ENCODE measurements at regions not wholly inside any gene's neighbourhood (a gene's known extent, or its start where the extent isn't known, plus 50 kb on each side); places are given as distances from the start of the nearest gene placed in this dataset.
"Not testable (repeated sequence)": the region's sequence is repeated elsewhere in the genome, so short reads cannot be mapped to it uniquely, and the experiment has no call there.

DNA sequence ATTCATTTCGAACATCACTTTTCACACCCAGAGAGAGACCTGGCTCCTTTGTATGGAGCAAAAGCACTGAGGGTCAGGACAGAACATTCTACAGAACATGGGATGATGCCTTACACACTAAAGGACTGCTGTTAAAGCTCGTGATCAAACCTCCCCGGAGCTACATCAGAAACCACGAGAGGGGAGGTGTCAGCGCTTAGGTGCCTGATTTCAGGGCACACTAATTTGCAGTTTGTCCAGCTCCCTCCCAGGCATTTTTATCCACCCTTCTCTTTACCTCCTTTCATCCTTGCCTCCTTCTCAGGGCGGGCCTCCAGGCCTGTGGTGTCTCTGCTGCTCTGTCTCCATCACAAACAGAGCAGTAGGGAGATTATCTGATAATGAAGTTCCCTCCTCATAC lies 127.5 kb downstream of the VPREB1 start:
- TF ChIP-seq, protein P1, sequence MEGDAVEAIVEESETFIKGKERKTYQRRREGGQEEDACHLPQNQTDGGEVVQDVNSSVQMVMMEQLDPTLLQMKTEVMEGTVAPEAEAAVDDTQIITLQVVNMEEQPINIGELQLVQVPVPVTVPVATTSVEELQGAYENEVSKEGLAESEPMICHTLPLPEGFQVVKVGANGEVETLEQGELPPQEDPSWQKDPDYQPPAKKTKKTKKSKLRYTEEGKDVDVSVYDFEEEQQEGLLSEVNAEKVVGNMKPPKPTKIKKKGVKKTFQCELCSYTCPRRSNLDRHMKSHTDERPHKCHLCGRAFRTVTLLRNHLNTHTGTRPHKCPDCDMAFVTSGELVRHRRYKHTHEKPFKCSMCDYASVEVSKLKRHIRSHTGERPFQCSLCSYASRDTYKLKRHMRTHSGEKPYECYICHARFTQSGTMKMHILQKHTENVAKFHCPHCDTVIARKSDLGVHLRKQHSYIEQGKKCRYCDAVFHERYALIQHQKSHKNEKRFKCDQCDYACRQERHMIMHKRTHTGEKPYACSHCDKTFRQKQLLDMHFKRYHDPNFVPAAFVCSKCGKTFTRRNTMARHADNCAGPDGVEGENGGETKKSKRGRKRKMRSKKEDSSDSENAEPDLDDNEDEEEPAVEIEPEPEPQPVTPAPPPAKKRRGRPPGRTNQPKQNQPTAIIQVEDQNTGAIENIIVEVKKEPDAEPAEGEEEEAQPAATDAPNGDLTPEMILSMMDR (IDR thresholded peaks at IDR 0.05; ENCODE audit: low read depth, low read length, missing control alignments) = no peak
- H3K4me3 ChIP-seq (ENCODE audit: low read depth, low read length) = no peak overlapping the region
- DNase-seq (ENCODE audit: low read depth) = no peak
- in situ Hi-C loops (cut with HindIII; ENCODE audit: low sequenced_read_pairs) = no loop called here

- no peak overlapping the region for H3K4me3 ChIP-seq (ENCODE audit: low read depth, low read length)
- in situ Hi-C loops (cut with HindIII; ENCODE audit: low sequenced_read_pairs) = no loop called here
- DNase-seq (ENCODE audit: low read depth) = no peak
- TF ChIP-seq, protein P1 (IDR thresholded peaks at IDR 0.05; ENCODE audit: low read depth, low read length, missing control alignments) = no peak
Observed at GRCh38 chr22:22374163-22374562, 129.6 kb downstream of the VPREB1 start.

GRCh38 chr22:22374579-22374978 lies 130.0 kb downstream of the VPREB1 start:
- in situ Hi-C loops (cut with HindIII; ENCODE audit: low sequenced_read_pairs) = no loop called here
- TF ChIP-seq, protein P1 (IDR thresholded peaks at IDR 0.05; ENCODE audit: low read depth, low read length, missing control alignments) = no peak
- no peak overlapping the region for H3K4me3 ChIP-seq (ENCODE audit: low read depth, low read length)
- no peak for DNase-seq (ENCODE audit: low read depth)

DNA sequence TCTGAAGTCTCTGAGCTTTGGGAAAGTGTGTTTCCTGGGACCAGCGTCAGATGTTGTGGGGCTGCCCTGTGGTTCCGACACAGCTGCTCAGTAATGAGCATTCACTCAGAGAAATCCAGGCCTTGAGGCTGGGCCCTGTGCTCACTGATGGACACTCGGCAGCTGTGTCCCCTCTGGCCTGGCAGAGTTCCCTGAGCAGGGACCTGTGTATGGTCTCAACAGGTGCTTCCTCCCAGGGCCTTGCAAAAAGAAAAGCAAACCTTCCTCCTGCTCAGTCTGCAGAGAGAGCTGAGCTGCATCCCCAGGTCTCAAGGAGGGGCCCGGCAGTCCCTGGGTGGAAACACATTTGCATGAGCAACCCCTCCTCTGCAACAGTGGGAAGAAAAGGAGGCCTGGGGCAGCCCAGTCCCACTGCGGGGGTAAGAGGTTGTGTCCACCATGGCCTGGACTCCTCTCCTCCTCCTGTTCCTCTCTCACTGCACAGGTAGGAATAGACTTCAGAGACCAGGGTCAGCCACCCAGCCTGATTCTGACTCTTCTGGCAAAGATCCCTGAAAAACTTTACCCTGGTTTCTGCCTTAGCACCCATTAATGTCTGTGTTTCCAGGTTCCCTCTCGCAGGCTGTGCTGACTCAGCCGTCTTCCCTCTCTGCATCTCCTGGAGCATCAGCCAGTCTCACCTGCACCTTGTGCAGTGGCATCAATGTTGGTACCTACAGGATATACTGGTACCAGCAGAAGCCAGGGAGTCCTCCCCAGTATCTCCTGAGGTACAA lies 131.2 kb downstream of the VPREB1 start:
- DNase-seq (ENCODE audit: low read depth) = no peak
- TF ChIP-seq, protein P1 (IDR thresholded peaks at IDR 0.05; ENCODE audit: low read depth, low read length, missing control alignments) = no peak
- H3K4me3 ChIP-seq (ENCODE audit: low read depth, low read length) = no peak overlapping the region
- in situ Hi-C loops (cut with HindIII; ENCODE audit: low sequenced_read_pairs) = no loop called here

GRCh38 chr22:22376352-22376706 lies 131.7 kb downstream of the VPREB1 start:
- no peak overlapping the region for H3K4me3 ChIP-seq (ENCODE audit: low read depth, low read length)
- TF ChIP-seq, protein P1 (IDR thresholded peaks at IDR 0.05; ENCODE audit: low read depth, low read length, missing control alignments) = no peak
- DNase-seq (ENCODE audit: low read depth) = no peak
- in situ Hi-C loops (cut with HindIII; ENCODE audit: low sequenced_read_pairs) = no loop called here

DNA sequence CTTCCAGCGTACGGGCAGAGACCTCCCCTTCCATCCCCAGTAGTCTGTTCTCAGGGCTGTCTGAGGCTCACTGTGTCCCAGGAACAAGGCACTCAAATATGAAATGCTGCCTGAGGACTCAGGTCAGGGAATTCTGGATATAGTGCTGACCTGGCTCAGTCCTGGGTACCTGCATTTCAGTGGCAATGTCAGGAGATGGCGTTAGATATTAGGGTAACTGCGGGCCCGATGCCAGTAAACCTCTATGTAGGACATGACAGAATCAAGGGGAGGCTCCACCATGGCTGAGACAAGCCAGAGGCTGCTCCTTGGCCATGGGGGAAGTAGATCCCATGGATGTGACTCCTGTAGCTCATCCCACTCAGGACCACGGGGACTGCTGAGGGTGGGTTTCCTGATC lies 131.7 kb downstream of the ZNF280B start:
- H3K4me3 ChIP-seq (ENCODE audit: low read depth, low read length); DNase-seq (ENCODE audit: low read depth); in situ Hi-C loops (cut with HindIII; ENCODE audit: low sequenced_read_pairs): not testable (repeated sequence)

GRCh38 chr22:22377335-22377734 lies 131.2 kb downstream of the ZNF280B start:
- DNase-seq (ENCODE audit: low read depth) = no peak
- TF ChIP-seq, protein P1 (IDR thresholded peaks at IDR 0.05; ENCODE audit: low read depth, low read length, missing control alignments) = no peak
- H3K4me3 ChIP-seq (ENCODE audit: low read depth, low read length) = no peak overlapping the region
- in situ Hi-C loops (cut with HindIII; ENCODE audit: low sequenced_read_pairs) = no loop called here

Measured in astrocyte of the cerebellum (primary cell).